WTC11 (cell line): ENCODE measurements at regions not wholly inside any gene's neighbourhood (a gene's known extent, or its start where the extent isn't known, plus 50 kb on each side); places are given as distances from the start of the nearest gene placed in this dataset.
"Not testable (repeated sequence)": the region's sequence is repeated elsewhere in the genome, so short reads cannot be mapped to it uniquely, and the experiment has no call there.

Source experiments
- CBFB ChIP-seq: sonication (generic); formaldehyde crosslinking; IDR thresholded peaks from 2 replicates; pipeline ENCODE4 v1.8.1; 2022; ENCODE audit warnings: mild to moderate bottlenecking, low read depth, missing genetic modification reagents
- KAT7 ChIP-seq: sonication (generic); formaldehyde crosslinking; IDR thresholded peaks from 2 replicates; pipeline ENCODE4 v1.8.1; 2023; ENCODE audit warnings: missing genetic modification reagents, mild to moderate bottlenecking, borderline replicate concordance
- NR1H2 ChIP-seq: sonication (generic); formaldehyde crosslinking; IDR thresholded peaks from 2 replicates; pipeline ENCODE4 v1.9.0; 2021; ENCODE audit warnings: mild to moderate bottlenecking, moderate library complexity, missing genetic modification reagents
- RORB ChIP-seq: fragments of 250-450 bp; sonication (Bioruptor Pico); IDR thresholded peaks from 2 replicates; pipeline ENCODE4 v1.9.0; 2021; ENCODE audit warnings: mild to moderate bottlenecking
- TEAD4 ChIP-seq: sonication (generic); formaldehyde crosslinking; IDR thresholded peaks from 2 replicates; pipeline ENCODE4 v1.8.0; 2022; ENCODE audit warnings: mild to moderate bottlenecking, missing genetic modification reagents
- ZNF138 ChIP-seq: sonication (generic); formaldehyde crosslinking; conservative IDR thresholded peaks from 2 replicates; pipeline ENCODE4 v1.8.1; 2022; ENCODE audit warnings: mild to moderate bottlenecking, moderate library complexity, missing genetic modification reagents
- TF ChIP-seq, protein P1 (sequence below): fragments of 200-600 bp; IDR thresholded peaks from 2 replicates; pipeline ENCODE4 v1.8.0; 2022; ENCODE audit warnings: antibody characterized with exemption
- TF ChIP-seq, protein P2 (sequence below): sonication (generic); formaldehyde crosslinking; IDR thresholded peaks from 2 replicates; pipeline ENCODE4 v1.8.1; 2022; ENCODE audit warnings: missing genetic modification reagents, borderline replicate concordance
- TF ChIP-seq, protein P3 (sequence below): sonication (generic); formaldehyde crosslinking; IDR thresholded peaks from 2 replicates; pipeline ENCODE4 v1.8.1; 2023; ENCODE audit warnings: mild to moderate bottlenecking, moderate library complexity, missing genetic modification reagents
- TF ChIP-seq, protein P4 (sequence below): sonication (generic); formaldehyde crosslinking; IDR thresholded peaks from 2 replicates; pipeline ENCODE4 v1.8.0; 2022; ENCODE audit warnings: mild to moderate bottlenecking, missing genetic modification reagents
- TF ChIP-seq, protein P5 (sequence below): sonication (generic); formaldehyde crosslinking; IDR thresholded peaks from 2 replicates; pipeline ENCODE4 v1.8.1; 2022; ENCODE audit warnings: mild to moderate bottlenecking, missing genetic modification reagents, moderate library complexity, borderline replicate concordance

DNA sequence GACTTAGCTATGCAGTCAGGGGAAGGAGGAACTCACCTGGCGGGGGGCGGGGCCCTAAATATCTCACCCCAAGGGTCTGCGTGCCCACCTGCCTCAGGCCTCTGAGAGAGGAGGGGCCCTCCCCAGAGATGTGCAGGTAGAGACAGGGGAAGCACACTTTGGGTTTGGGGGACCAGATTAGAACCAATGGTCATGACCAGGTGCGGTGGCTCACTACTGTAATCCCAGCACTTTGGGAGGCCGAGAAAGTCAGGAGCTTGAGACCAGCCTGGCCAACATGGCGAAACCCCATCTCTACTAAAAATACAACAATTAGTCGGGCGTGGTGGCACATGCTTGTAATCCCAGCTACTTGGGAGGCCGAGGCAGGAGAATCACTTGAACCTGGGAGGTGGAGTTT lies 246.4 kb upstream of the TCERG1L start:
- TF ChIP-seq, protein P1, sequence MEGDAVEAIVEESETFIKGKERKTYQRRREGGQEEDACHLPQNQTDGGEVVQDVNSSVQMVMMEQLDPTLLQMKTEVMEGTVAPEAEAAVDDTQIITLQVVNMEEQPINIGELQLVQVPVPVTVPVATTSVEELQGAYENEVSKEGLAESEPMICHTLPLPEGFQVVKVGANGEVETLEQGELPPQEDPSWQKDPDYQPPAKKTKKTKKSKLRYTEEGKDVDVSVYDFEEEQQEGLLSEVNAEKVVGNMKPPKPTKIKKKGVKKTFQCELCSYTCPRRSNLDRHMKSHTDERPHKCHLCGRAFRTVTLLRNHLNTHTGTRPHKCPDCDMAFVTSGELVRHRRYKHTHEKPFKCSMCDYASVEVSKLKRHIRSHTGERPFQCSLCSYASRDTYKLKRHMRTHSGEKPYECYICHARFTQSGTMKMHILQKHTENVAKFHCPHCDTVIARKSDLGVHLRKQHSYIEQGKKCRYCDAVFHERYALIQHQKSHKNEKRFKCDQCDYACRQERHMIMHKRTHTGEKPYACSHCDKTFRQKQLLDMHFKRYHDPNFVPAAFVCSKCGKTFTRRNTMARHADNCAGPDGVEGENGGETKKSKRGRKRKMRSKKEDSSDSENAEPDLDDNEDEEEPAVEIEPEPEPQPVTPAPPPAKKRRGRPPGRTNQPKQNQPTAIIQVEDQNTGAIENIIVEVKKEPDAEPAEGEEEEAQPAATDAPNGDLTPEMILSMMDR: not testable (repeated sequence)
- not testable (repeated sequence) for TF ChIP-seq NR1H2 (CRISPR knock-in tag); TEAD4 (CRISPR knock-in tag); RORB; KAT7 (CRISPR knock-in tag); CBFB (CRISPR knock-in tag); ZNF138 (CRISPR knock-in tag)
- TF ChIP-seq, protein P2, sequence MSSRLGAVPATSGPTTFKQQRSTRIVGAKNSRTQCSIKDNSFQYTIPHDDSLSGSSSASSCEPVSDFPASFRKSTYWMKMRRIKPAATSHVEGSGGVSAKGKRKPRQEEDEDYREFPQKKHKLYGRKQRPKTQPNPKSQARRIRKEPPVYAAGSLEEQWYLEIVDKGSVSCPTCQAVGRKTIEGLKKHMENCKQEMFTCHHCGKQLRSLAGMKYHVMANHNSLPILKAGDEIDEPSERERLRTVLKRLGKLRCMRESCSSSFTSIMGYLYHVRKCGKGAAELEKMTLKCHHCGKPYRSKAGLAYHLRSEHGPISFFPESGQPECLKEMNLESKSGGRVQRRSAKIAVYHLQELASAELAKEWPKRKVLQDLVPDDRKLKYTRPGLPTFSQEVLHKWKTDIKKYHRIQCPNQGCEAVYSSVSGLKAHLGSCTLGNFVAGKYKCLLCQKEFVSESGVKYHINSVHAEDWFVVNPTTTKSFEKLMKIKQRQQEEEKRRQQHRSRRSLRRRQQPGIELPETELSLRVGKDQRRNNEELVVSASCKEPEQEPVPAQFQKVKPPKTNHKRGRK (CRISPR knock-in tag): not testable (repeated sequence)
- TF ChIP-seq, protein P3, sequence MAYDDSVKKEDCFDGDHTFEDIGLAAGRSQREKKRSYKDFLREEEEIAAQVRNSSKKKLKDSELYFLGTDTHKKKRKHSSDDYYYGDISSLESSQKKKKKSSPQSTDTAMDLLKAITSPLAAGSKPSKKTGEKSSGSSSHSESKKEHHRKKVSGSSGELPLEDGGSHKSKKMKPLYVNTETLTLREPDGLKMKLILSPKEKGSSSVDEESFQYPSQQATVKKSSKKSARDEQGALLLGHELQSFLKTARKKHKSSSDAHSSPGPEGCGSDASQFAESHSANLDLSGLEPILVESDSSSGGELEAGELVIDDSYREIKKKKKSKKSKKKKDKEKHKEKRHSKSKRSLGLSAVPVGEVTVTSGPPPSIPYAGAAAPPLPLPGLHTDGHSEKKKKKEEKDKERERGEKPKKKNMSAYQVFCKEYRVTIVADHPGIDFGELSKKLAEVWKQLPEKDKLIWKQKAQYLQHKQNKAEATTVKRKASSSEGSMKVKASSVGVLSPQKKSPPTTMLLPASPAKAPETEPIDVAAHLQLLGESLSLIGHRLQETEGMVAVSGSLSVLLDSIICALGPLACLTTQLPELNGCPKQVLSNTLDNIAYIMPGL: not testable (repeated sequence)
- TF ChIP-seq, protein P4, sequence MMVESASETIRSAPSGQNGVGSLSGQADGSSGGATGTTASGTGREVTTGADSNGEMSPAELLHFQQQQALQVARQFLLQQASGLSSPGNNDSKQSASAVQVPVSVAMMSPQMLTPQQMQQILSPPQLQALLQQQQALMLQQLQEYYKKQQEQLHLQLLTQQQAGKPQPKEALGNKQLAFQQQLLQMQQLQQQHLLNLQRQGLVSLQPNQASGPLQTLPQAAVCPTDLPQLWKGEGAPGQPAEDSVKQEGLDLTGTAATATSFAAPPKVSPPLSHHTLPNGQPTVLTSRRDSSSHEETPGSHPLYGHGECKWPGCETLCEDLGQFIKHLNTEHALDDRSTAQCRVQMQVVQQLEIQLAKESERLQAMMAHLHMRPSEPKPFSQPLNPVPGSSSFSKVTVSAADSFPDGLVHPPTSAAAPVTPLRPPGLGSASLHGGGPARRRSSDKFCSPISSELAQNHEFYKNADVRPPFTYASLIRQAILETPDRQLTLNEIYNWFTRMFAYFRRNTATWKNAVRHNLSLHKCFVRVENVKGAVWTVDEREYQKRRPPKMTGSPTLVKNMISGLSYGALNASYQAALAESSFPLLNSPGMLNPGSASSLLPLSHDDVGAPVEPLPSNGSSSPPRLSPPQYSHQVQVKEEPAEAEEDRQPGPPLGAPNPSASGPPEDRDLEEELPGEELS (CRISPR knock-in tag): not testable (repeated sequence)
- TF ChIP-seq, protein P5, sequence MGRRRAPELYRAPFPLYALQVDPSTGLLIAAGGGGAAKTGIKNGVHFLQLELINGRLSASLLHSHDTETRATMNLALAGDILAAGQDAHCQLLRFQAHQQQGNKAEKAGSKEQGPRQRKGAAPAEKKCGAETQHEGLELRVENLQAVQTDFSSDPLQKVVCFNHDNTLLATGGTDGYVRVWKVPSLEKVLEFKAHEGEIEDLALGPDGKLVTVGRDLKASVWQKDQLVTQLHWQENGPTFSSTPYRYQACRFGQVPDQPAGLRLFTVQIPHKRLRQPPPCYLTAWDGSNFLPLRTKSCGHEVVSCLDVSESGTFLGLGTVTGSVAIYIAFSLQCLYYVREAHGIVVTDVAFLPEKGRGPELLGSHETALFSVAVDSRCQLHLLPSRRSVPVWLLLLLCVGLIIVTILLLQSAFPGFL (CRISPR knock-in tag): not testable (repeated sequence)
